Liver (tissue), 8 donors: ENCODE measurements at regions not wholly inside any gene's neighbourhood (a gene's known extent, or its start where the extent isn't known, plus 50 kb on each side); places are given as distances from the start of the nearest gene placed in this dataset.

Experiments used
- DNase-seq: peaks from one replicate; pipeline ENCODE4 v3.0.0-alpha.2; 2017; ENCODE audit warnings: low spot score
- H3K27ac ChIP-seq, 2 donors: one replicate each; pipeline ENCODE4 v1.7.0; 2013; ENCODE audit warnings: inconsistent platforms in 2 of 2, low read length in 2 of 2, control low read depth in 1 of 2, low read depth in 1 of 2, mild to moderate bottlenecking in 1 of 2
- H3K27me3 ChIP-seq, 4 donors: one replicate each; pipeline versions ENCODE4 v1.6.1 to v1.7.0; 2013; ENCODE audit warnings: low read length in 3 of 4, inconsistent platforms in 1 of 4, mild to moderate bottlenecking in 1 of 4, moderate library complexity in 1 of 4; ENCODE audit not compliant: control insufficient read depth in 4 of 4, insufficient read depth in 4 of 4
- H3K36me3 ChIP-seq, 4 donors: one replicate each; pipeline versions ENCODE4 v1.6.1 to v1.7.0; 2013; ENCODE audit warnings: low read length in 3 of 4, mild to moderate bottlenecking in 3 of 4, low read depth in 1 of 4, moderate library complexity in 1 of 4; ENCODE audit not compliant: control insufficient read depth in 4 of 4, insufficient read depth in 3 of 4
- H3K4me1 ChIP-seq, 4 donors: one replicate each; pipeline versions ENCODE4 v1.6.1 to v1.7.0; 2013; ENCODE audit warnings: low read length in 3 of 4, mild to moderate bottlenecking in 3 of 4, moderate library complexity in 1 of 4; ENCODE audit not compliant: control insufficient read depth in 4 of 4, insufficient read depth in 4 of 4
- H3K4me3 ChIP-seq, 3 donors: one replicate each; pipeline versions ENCODE4 v1.6.1 to v1.7.0; 2013; ENCODE audit warnings: low read length in 3 of 3, control low read depth in 1 of 3, low read depth in 1 of 3, mild to moderate bottlenecking in 1 of 3
- H3K9ac ChIP-seq, 2 donors: one replicate each; pipeline ENCODE4 v1.7.0; 2013; ENCODE audit warnings: low read length in 2 of 2, mild to moderate bottlenecking in 2 of 2, moderate library complexity in 2 of 2, control low read depth in 1 of 2, low read depth in 1 of 2
- H3K9me3 ChIP-seq, 4 donors: one replicate each; pipeline versions ENCODE4 v1.6.1 to v1.7.0; 2013; ENCODE audit warnings: low read length in 3 of 4; ENCODE audit not compliant: control insufficient read depth in 4 of 4
- EGR1 ChIP-seq, 2 donors: IDR thresholded peaks; 2 replicates each; pipeline ENCODE4 v1.6.1; 2016 to 2018; ENCODE audit warnings: antibody characterized with exemption in 2 of 2, low read depth in 2 of 2
- FOXA1 ChIP-seq: IDR thresholded peaks from 2 replicates; pipeline ENCODE4 v1.6.1; 2016; ENCODE audit warnings: antibody characterized with exemption
- FOXA2 ChIP-seq: IDR thresholded peaks from 2 replicates; pipeline ENCODE4 v1.6.1; 2016; ENCODE audit warnings: antibody characterized with exemption
- GABPA ChIP-seq, 2 donors: IDR thresholded peaks in 1 of 2; conservative IDR thresholded peaks in 1 of 2; 2 replicates each; pipeline ENCODE4 v1.6.1; 2016; ENCODE audit warnings: antibody characterized with exemption in 2 of 2, mild to moderate bottlenecking in 1 of 2, moderate library complexity in 1 of 2
- HNF4A ChIP-seq, 2 donors: conservative IDR thresholded peaks; 2 replicates each; pipeline ENCODE4 v1.6.1; 2016; ENCODE audit warnings: antibody characterized with exemption in 2 of 2, mild to moderate bottlenecking in 2 of 2
- HNF4G ChIP-seq: IDR thresholded peaks from 2 replicates; pipeline ENCODE4 v1.6.1; 2016; ENCODE audit warnings: antibody characterized with exemption
- JUND ChIP-seq, 2 donors: IDR thresholded peaks; 2 replicates each; pipeline ENCODE4 v1.6.1; 2016; ENCODE audit warnings: antibody characterized with exemption in 2 of 2
- NR2F2 ChIP-seq: IDR thresholded peaks from 2 replicates; pipeline ENCODE4 v1.6.1; 2016; ENCODE audit warnings: antibody characterized with exemption
- RAD21 ChIP-seq, 2 donors: IDR thresholded peaks; 2 replicates each; pipeline ENCODE4 v1.6.1; 2016; ENCODE audit warnings: antibody characterized with exemption in 2 of 2, mild to moderate bottlenecking in 2 of 2
- RXRA ChIP-seq, 2 donors: IDR thresholded peaks; 2 replicates each; pipeline ENCODE4 v1.6.1; 2017 to 2018; ENCODE audit warnings: antibody characterized with exemption in 2 of 2, mild to moderate bottlenecking in 1 of 2
- SP1 ChIP-seq: IDR thresholded peaks from 2 replicates; pipeline ENCODE4 v1.6.1; 2018; ENCODE audit warnings: antibody characterized with exemption, mild to moderate bottlenecking
- TAF1 ChIP-seq: conservative IDR thresholded peaks from 2 replicates; pipeline ENCODE4 v1.6.1; 2016; ENCODE audit warnings: antibody characterized with exemption, mild to moderate bottlenecking
- YY1 ChIP-seq: IDR thresholded peaks from 2 replicates; pipeline ENCODE4 v1.6.1; 2016; ENCODE audit warnings: antibody characterized with exemption, mild to moderate bottlenecking
- WGBS: extraction: QIAGEN DNeasy Blood & Tissue Kit; methylation state at CpG from one replicate; pipeline ENCODE4 v1.1.7; 2013; 5-methylcytosine and 5-hydroxymethylcytosine counted together
- TF ChIP-seq, protein P1 (sequence below): IDR thresholded peaks from 2 replicates; pipeline ENCODE4 v1.6.1; 2016; ENCODE audit warnings: antibody characterized with exemption
- TF ChIP-seq, protein P2 (sequence below): IDR thresholded peaks from 2 replicates; pipeline ENCODE4 v1.6.1; 2016; ENCODE audit warnings: antibody characterized with exemption, mild to moderate bottlenecking
- TF ChIP-seq, protein P3 (sequence below): IDR thresholded peaks from 2 replicates; pipeline ENCODE4 v1.6.1; 2016; ENCODE audit warnings: antibody characterized with exemption
- TF ChIP-seq, protein P4 (sequence below): fragments of 150-350 bp; IDR thresholded peaks from 2 replicates; pipeline ENCODE4 v1.5.1; 2017; ENCODE audit warnings: improper control_type of control experiment, low read depth, low read length; ENCODE audit not compliant: missing input control
- TF ChIP-seq, protein P5 (sequence below): IDR thresholded peaks from 2 replicates; pipeline ENCODE4 v1.6.1; 2016; ENCODE audit warnings: antibody characterized with exemption
- donor health status: healthy.
- donor health status: healthy.
- donor health status: healthy.
- donor health status: healthy.
- donor health status: healthy.

DNA sequence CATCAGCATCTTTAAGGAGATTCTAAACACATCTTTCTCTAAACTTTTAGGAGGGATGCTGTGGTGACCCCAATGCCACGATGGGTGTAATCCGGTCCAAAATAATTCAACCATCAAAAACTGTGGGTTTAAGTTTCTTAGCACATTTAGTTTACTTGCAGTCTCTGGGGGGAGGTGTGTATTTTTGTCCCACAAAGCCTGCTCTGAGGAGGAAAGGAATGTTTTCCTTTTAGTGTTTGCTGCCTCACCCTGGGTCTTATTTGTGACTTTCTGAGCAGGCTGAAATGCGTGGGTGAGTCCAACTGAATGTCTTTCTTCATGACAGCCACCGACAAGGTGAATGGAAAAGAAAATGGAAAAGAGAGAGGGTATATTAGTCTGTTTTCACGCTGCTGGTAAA lies 1324.7 kb downstream of the AACS start:
- no peak overlapping the region for H3K9ac ChIP-seq
- no peak overlapping the region for H3K4me3 ChIP-seq
- no peaks in the 10 kb centered on the region for H3K27me3 ChIP-seq
- no peaks in the 10 kb centered on the region for H3K36me3 ChIP-seq
- WGBS, result 76% methylated on average over 5 of the region's 5 CpGs
- no peaks in the 10 kb centered on the region for H3K9me3 ChIP-seq
- H3K4me1 ChIP-seq, result no peaks in the 10 kb centered on the region
- TF ChIP-seq YY1, result no peak
- no peak for TF ChIP-seq GABPA (IDR thresholded peaks at IDR 0.05 in 1 of 2, conservative IDR thresholded peaks at IDR 0.05 in 1 of 2)
- TF ChIP-seq, protein P1, sequence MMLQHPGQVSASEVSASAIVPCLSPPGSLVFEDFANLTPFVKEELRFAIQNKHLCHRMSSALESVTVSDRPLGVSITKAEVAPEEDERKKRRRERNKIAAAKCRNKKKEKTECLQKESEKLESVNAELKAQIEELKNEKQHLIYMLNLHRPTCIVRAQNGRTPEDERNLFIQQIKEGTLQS, result no peak
- no peak for TF ChIP-seq NR2F2
- TF ChIP-seq RXRA (IDR thresholded peaks at IDR 0.05), result no peak
- TF ChIP-seq, protein P2, sequence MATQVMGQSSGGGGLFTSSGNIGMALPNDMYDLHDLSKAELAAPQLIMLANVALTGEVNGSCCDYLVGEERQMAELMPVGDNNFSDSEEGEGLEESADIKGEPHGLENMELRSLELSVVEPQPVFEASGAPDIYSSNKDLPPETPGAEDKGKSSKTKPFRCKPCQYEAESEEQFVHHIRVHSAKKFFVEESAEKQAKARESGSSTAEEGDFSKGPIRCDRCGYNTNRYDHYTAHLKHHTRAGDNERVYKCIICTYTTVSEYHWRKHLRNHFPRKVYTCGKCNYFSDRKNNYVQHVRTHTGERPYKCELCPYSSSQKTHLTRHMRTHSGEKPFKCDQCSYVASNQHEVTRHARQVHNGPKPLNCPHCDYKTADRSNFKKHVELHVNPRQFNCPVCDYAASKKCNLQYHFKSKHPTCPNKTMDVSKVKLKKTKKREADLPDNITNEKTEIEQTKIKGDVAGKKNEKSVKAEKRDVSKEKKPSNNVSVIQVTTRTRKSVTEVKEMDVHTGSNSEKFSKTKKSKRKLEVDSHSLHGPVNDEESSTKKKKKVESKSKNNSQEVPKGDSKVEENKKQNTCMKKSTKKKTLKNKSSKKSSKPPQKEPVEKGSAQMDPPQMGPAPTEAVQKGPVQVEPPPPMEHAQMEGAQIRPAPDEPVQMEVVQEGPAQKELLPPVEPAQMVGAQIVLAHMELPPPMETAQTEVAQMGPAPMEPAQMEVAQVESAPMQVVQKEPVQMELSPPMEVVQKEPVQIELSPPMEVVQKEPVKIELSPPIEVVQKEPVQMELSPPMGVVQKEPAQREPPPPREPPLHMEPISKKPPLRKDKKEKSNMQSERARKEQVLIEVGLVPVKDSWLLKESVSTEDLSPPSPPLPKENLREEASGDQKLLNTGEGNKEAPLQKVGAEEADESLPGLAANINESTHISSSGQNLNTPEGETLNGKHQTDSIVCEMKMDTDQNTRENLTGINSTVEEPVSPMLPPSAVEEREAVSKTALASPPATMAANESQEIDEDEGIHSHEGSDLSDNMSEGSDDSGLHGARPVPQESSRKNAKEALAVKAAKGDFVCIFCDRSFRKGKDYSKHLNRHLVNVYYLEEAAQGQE, result no peak
- TF ChIP-seq SP1, result no peak
- no peak for TF ChIP-seq FOXA2
- TF ChIP-seq JUND (IDR thresholded peaks at IDR 0.05), result no peak
- no peak for TF ChIP-seq FOXA1
- TF ChIP-seq, protein P3, sequence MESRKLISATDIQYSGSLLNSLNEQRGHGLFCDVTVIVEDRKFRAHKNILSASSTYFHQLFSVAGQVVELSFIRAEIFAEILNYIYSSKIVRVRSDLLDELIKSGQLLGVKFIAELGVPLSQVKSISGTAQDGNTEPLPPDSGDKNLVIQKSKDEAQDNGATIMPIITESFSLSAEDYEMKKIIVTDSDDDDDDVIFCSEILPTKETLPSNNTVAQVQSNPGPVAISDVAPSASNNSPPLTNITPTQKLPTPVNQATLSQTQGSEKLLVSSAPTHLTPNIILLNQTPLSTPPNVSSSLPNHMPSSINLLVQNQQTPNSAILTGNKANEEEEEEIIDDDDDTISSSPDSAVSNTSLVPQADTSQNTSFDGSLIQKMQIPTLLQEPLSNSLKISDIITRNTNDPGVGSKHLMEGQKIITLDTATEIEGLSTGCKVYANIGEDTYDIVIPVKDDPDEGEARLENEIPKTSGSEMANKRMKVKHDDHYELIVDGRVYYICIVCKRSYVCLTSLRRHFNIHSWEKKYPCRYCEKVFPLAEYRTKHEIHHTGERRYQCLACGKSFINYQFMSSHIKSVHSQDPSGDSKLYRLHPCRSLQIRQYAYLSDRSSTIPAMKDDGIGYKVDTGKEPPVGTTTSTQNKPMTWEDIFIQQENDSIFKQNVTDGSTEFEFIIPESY, result no peak
- TF ChIP-seq HNF4G, result no peak
- no peak for TF ChIP-seq HNF4A (conservative IDR thresholded peaks at IDR 0.05)
- no peak for TF ChIP-seq RAD21 (IDR thresholded peaks at IDR 0.05)
- no peak for TF ChIP-seq TAF1
- TF ChIP-seq EGR1 (IDR thresholded peaks at IDR 0.05; ENCODE audit: low read depth in 2 of 2), result no peak
- TF ChIP-seq, protein P4, sequence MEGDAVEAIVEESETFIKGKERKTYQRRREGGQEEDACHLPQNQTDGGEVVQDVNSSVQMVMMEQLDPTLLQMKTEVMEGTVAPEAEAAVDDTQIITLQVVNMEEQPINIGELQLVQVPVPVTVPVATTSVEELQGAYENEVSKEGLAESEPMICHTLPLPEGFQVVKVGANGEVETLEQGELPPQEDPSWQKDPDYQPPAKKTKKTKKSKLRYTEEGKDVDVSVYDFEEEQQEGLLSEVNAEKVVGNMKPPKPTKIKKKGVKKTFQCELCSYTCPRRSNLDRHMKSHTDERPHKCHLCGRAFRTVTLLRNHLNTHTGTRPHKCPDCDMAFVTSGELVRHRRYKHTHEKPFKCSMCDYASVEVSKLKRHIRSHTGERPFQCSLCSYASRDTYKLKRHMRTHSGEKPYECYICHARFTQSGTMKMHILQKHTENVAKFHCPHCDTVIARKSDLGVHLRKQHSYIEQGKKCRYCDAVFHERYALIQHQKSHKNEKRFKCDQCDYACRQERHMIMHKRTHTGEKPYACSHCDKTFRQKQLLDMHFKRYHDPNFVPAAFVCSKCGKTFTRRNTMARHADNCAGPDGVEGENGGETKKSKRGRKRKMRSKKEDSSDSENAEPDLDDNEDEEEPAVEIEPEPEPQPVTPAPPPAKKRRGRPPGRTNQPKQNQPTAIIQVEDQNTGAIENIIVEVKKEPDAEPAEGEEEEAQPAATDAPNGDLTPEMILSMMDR, result no peak
- TF ChIP-seq, protein P5, sequence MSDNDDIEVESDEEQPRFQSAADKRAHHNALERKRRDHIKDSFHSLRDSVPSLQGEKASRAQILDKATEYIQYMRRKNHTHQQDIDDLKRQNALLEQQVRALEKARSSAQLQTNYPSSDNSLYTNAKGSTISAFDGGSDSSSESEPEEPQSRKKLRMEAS, result no peak
- no peak overlapping the region for H3K27ac ChIP-seq
- DNase-seq, result no peak
